ENCODE measurements at regions not wholly inside any gene's neighbourhood (a gene's known extent, or its start where the extent isn't known, plus 50 kb on each side); places are given as distances from the start of the nearest gene placed in this dataset.

- DNase-seq (ENCODE audit: low read depth) = no peak
Measured at GRCh38 chr2:239905884-239906654, 119.1 kb downstream of the NDUFA10 start.

GRCh38 chr2:239905306-239905705 lies 119.8 kb downstream of the NDUFA10 start:
- no peak for DNase-seq (ENCODE audit: low read depth)

- DNase-seq (ENCODE audit: low read depth) = no peak
Measured at GRCh38 chr2:239904496-239904895, 120.6 kb downstream of the NDUFA10 start.

GRCh38 chr2:239903803-239904202 lies 121.3 kb downstream of the NDUFA10 start:
- no peak for DNase-seq (ENCODE audit: low read depth)

- no peak for DNase-seq (ENCODE audit: low read depth)
Measured at GRCh38 chr2:239903210-239903609, 121.9 kb downstream of the NDUFA10 start.

GRCh38 chr2:239902749-239903201 lies 122.4 kb downstream of the NDUFA10 start:
- no peak for DNase-seq (ENCODE audit: low read depth)

GRCh38 chr2:239898292-239898925 lies 126.7 kb downstream of the NDUFA10 start:
- DNase-seq (ENCODE audit: low read depth) = no peak

GRCh38 chr2:239897596-239898235 lies 127.4 kb downstream of the NDUFA10 start:
- DNase-seq (ENCODE audit: low read depth) = no peak

- no peak for DNase-seq (ENCODE audit: low read depth)
Measured at GRCh38 chr2:239896075-239896474, 129.1 kb downstream of the NDUFA10 start.

GRCh38 chr2:239895669-239896068 lies 129.5 kb downstream of the NDUFA10 start:
- no peak for DNase-seq (ENCODE audit: low read depth)

GRCh38 chr2:239895116-239895515 lies 130.0 kb downstream of the NDUFA10 start:
- no peak for DNase-seq (ENCODE audit: low read depth)

- no peak for DNase-seq (ENCODE audit: low read depth)
Measured at GRCh38 chr2:239894276-239894675, 130.9 kb downstream of the NDUFA10 start.

- no peak for DNase-seq (ENCODE audit: low read depth)
Measured at GRCh38 chr2:239893236-239893515, 132.0 kb downstream of the NDUFA10 start.

GRCh38 chr2:239892441-239893235 lies 132.5 kb downstream of the NDUFA10 start:
- no peak for DNase-seq (ENCODE audit: low read depth)

GRCh38 chr2:239891698-239892097 lies 133.4 kb downstream of the NDUFA10 start:
- DNase-seq (ENCODE audit: low read depth) = no peak

GRCh38 chr2:239890206-239890746 lies 134.9 kb downstream of the NDUFA10 start:
- no peak for DNase-seq (ENCODE audit: low read depth)

- no peak for DNase-seq (ENCODE audit: low read depth)
Measured at GRCh38 chr2:239889641-239890121, 135.5 kb downstream of the NDUFA10 start.

GRCh38 chr2:239887604-239888003 lies 137.5 kb downstream of the NDUFA10 start:
- no peak for DNase-seq (ENCODE audit: low read depth)

- no peak for DNase-seq (ENCODE audit: low read depth)
Measured at GRCh38 chr2:239886781-239887180, 138.4 kb downstream of the NDUFA10 start.

GRCh38 chr2:239884875-239885274 lies 140.3 kb downstream of the NDUFA10 start:
- DNase-seq (ENCODE audit: low read depth) = no peak

GRCh38 chr2:239884051-239884405 lies 141.1 kb downstream of the NDUFA10 start:
- no peak for DNase-seq (ENCODE audit: low read depth)
